Type B pancreatic cell (in vitro differentiated cells): ENCODE measurements at regions not wholly inside any gene's neighbourhood (a gene's known extent, or its start where the extent isn't known, plus 50 kb on each side); places are given as distances from the start of the nearest gene placed in this dataset.

Experiments used
- DNase-seq: peaks from one replicate; pipeline ENCODE4 v3.0.0; 2021; ENCODE audit warnings: mixed read lengths; ENCODE audit not compliant: unreplicated experiment; ENCODE audit errors: extremely low spot score
- H3K27ac Mint-ChIP-seq: 2 replicates; pipeline ENCODE4 v1.8.0; 2021; ENCODE audit warnings: mild to moderate bottlenecking, mixed read lengths
- H3K27me3 Mint-ChIP-seq: 2 replicates; pipeline ENCODE4 v1.8.0; 2021; ENCODE audit warnings: mixed read lengths
- H3K36me3 Mint-ChIP-seq: 2 replicates; pipeline ENCODE4 v1.8.0; 2021; ENCODE audit warnings: mixed read lengths
- H3K4me1 Mint-ChIP-seq: one replicate; pipeline ENCODE4 v1.8.0; 2021; ENCODE audit warnings: mixed read lengths; ENCODE audit not compliant: unreplicated experiment
- H3K4me3 Mint-ChIP-seq: 2 replicates; pipeline ENCODE4 v1.8.0; 2021; ENCODE audit warnings: mild to moderate bottlenecking, mixed read lengths
- H3K9me3 Mint-ChIP-seq: 2 replicates; pipeline ENCODE4 v1.8.0; 2021; ENCODE audit warnings: mixed read lengths
- TF ChIP-seq, protein P1 (sequence below): fragments of 200-600 bp; sonication (generic); conservative IDR thresholded peaks from 2 replicates; pipeline ENCODE4 v1.5.0; 2021; ENCODE audit warnings: antibody characterized with exemption, mild to moderate bottlenecking

DNA sequence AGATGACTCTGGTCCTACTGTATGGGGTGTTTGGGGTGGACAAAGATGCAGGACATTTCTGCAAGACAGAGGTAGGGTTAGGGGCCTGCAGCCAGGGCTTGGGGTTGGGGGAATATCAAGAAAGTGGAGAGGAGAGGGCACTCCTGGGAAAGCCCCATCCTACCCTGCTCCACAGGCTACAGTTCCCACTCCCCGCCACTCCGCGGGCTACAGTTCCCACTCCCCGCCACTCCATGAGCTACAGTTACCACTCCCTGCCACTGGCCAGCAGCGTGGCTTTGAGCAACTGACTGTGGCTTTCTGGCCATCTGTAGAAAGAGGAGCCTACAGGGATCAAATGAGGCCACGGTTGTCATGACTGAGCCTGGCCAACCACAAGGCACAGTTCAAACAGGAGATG lies 93.8 kb upstream of the GRIK3 start:
- TF ChIP-seq, protein P1, sequence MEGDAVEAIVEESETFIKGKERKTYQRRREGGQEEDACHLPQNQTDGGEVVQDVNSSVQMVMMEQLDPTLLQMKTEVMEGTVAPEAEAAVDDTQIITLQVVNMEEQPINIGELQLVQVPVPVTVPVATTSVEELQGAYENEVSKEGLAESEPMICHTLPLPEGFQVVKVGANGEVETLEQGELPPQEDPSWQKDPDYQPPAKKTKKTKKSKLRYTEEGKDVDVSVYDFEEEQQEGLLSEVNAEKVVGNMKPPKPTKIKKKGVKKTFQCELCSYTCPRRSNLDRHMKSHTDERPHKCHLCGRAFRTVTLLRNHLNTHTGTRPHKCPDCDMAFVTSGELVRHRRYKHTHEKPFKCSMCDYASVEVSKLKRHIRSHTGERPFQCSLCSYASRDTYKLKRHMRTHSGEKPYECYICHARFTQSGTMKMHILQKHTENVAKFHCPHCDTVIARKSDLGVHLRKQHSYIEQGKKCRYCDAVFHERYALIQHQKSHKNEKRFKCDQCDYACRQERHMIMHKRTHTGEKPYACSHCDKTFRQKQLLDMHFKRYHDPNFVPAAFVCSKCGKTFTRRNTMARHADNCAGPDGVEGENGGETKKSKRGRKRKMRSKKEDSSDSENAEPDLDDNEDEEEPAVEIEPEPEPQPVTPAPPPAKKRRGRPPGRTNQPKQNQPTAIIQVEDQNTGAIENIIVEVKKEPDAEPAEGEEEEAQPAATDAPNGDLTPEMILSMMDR, result no peak
- no peak overlapping the region for H3K4me3 Mint-ChIP-seq
- no peak for DNase-seq
- H3K36me3 Mint-ChIP-seq, result no peaks in the 10 kb centered on the region
- H3K9me3 Mint-ChIP-seq, result no peaks in the 10 kb centered on the region
- peaks cover 48% of the 10 kb centered on the region for H3K27me3 Mint-ChIP-seq
- no peaks in the 10 kb centered on the region for H3K4me1 Mint-ChIP-seq
- no peak overlapping the region for H3K27ac Mint-ChIP-seq

DNA sequence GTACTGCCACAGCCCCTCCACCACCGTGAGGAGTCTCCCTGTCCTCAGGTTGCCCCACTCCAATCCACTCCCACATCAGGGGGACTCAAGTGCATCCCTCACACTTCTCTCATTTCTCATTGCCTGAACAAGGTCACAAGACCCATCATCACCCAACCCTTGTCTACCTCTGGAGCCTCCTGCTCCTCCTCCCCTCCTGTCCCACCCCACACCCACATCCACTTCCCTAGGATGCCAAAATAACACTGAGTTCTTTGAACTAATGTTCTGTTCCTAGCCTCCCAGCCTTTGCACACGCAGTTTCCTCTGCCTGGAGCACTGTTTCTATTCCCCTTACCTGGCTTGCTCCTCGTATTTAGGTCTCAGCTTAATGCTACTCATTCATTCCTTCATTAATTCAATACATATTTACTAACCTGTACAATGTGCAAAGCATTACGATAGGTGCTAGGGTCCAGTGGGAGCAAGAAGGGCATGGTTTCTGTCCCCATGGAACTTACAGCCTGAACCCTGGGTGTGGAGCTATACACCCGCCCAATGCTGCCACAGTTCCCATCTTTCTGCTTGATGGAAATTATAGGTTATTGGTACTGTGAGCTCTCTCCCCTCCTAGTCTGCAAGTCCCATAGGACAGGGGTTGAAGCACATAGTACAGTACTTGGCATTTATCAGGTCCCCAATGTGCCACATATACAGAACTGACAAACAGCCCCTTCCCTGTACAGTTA lies 96.1 kb upstream of the GRIK3 start:
- Mint-ChIP-seq H3K4me3 (no peak overlapping the region), H3K27me3 (peaks cover 56% of the 10 kb centered on the region), H3K4me1 (no peaks in the 10 kb centered on the region), H3K27ac (no peak overlapping the region), H3K9me3 (no peaks in the 10 kb centered on the region), H3K36me3 (no peaks in the 10 kb centered on the region)
- TF ChIP-seq, protein P1, result no peak
- DNase-seq, result no peak

DNA sequence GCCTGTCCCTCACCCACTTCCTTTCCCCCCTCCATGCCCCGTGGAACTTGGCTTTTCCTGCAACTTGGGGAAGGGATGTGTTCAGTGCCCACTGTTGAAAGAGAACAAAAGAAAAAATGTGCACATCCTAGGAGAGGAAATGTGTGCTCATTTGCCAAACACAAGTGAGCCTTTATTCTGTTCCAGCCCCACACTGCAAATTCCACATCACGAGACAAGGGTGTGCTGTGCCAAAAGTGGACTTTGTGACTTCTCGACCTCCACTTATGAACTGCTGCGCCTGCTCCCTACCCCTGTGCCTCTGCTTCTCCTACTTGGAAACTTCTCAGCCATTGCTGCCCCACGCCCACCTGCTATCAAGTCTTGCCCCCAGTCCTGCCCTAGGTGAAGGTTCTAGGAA lies 97.0 kb upstream of the GRIK3 start:
- DNase-seq, result no peak
- Mint-ChIP-seq H3K4me1 (no peaks in the 10 kb centered on the region), H3K4me3 (no peak overlapping the region), H3K36me3 (no peaks in the 10 kb centered on the region), H3K9me3 (no peaks in the 10 kb centered on the region), H3K27ac (no peak overlapping the region), H3K27me3 (peaks cover 60% of the 10 kb centered on the region)
- TF ChIP-seq, protein P1, result no peak

DNA sequence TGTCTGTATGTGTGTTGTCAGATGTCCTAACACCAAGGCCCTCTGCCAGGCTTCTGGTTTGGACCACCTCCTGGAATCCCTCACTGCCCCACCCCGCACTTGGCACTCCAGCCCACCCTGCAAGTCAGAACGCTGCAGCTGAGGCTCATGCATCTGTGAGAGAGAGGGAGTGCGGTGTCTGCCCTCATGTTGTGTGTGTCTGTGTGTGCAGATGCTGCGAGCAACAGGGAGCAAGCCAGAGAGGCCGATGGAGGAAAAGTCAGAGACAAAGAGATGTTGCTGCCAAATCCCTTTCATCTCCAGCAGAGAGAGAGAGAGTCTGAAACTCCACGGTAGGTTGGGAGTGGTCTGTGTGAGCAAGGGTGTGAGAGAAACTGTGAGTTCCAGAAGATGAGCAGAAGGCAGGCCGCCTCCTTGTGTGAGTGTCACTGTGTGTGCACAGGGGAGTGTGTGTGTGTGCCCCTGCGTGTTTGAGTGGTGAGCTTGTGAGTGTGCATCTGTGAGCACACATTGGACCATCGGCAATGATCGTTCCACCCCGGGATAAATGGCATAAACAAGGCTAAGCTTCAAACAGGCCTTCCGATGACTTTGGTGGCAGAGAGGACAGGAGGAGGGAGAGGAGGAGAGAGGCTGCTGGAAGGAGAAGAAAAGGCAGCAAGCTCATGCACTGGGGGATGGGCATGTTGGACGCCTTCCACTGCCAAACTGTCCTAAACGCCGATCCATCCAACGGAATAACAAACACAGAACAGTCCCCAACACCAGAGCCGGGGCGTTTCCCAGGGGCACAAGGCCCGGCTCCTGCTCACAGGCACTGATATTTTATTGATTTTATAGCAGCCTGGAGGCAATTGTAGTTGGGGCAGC lies 99.2 kb upstream of the GRIK3 start:
- no peaks in the 10 kb centered on the region for H3K36me3 Mint-ChIP-seq
- no peak overlapping the region for H3K27ac Mint-ChIP-seq
- no peaks in the 10 kb centered on the region for H3K9me3 Mint-ChIP-seq
- TF ChIP-seq, protein P1, result no peak
- H3K4me3 Mint-ChIP-seq, result no peak overlapping the region
- no peaks in the 10 kb centered on the region for H3K4me1 Mint-ChIP-seq
- peaks cover 53% of the 10 kb centered on the region for H3K27me3 Mint-ChIP-seq
- DNase-seq, result no peak

DNA sequence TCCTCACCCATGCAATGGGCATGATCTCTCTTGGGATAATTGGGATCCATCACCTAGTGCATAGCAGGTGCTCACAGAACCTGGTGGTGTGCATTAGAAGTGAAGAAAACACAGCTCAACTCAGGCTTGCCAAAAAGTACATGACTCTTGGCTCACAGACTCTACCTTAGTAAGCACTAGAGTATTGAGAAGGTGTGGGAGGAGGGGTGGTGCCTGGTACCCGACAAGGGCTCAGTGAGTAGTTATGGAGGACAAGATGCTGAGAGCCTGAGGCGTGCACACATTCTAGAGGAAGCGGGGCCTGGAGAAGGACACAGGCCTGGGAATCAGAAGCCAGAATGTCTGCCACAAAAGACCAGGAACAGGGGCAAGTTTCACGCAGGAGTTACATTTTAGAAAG lies 100.3 kb upstream of the GRIK3 start:
- no peaks in the 10 kb centered on the region for H3K4me1 Mint-ChIP-seq
- H3K27ac Mint-ChIP-seq, result no peak overlapping the region
- no peak for DNase-seq
- no peaks in the 10 kb centered on the region for H3K9me3 Mint-ChIP-seq
- H3K27me3 Mint-ChIP-seq, result peaks cover 54% of the 10 kb centered on the region
- no peak overlapping the region for H3K4me3 Mint-ChIP-seq
- H3K36me3 Mint-ChIP-seq, result no peaks in the 10 kb centered on the region
- TF ChIP-seq, protein P1, result no peak
